ENCODE measurements at regions not wholly inside any gene's neighbourhood (a gene's known extent, or its start where the extent isn't known, plus 50 kb on each side); places are given as distances from the start of the nearest gene placed in this dataset.
"Not testable (repeated sequence)": the region's sequence is repeated elsewhere in the genome, so short reads cannot be mapped to it uniquely, and the experiment has no call there.

DNA sequence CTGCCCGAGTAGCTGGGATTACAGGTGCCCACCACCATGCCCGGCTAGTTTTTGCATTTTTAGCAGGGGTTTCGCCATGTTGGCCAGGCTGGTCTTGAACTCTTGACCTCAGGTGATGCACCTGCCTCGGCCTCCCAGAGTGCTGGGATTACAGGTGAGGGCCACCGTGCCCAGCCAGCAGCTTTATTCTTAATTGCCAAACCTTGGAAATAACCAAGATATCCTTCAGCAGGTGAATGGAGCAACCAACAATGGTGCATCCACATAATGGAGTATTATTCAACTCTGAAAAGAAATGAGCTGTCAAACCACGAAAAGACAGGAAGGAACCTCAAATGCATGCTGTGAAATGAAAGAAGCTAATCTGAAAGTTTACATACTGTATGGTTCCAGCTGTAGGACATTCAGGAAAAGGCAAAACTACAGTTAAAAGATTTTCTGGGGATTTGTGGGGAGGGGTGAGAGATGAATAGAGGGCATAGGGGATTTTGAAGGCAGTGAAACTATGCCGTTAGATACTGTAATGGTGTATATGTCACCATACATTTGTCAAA, 118.8 kb upstream of the CCND2 start:
- Mint-ChIP-seq H3K4me3 (ENCODE audit: unreplicated experiment) (no peak overlapping the region), H3K36me3 (ENCODE audit: unreplicated experiment) (peaks cover 5% of the 10 kb centered on the region), H3K4me1 (ENCODE audit: low read depth, unreplicated experiment) (peaks cover 5% of the 10 kb centered on the region)

DNA sequence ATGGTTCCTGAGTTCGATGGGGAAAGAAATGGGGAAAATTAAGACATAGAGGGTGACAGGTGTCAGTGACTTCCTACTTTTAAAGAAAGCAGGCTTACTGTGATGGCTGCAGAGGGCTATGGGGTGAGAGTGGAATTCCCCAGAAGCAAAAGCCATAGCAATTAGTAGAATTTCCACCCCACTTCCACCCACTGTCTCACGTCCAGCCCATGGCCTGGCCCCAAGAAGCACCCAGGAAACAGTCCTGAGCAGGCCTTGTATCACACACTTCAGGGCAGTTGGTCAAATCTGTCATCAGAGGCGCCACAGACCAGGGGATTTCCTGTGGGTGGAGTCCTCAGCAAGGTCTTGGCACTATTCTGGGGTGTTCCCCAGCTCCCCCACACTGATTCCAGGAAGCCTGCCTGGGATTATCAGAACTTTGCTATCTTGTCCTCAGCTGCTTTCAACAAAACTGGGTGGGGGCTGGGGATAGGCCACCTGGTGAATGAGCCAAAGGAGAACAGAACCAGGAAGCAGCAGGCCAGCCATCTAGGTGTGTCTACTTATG, 120.1 kb upstream of the CCND2 start:
- Mint-ChIP-seq H3K36me3 (ENCODE audit: unreplicated experiment) (peaks cover 8% of the 10 kb centered on the region), H3K4me3 (ENCODE audit: unreplicated experiment) (no peak overlapping the region), H3K27ac (ENCODE audit: unreplicated experiment) (no peak overlapping the region), H3K9me3 (ENCODE audit: unreplicated experiment) (no peaks in the 10 kb centered on the region), H3K4me1 (ENCODE audit: low read depth, unreplicated experiment) (peaks cover 5% of the 10 kb centered on the region), H3K27me3 (ENCODE audit: unreplicated experiment) (no peaks in the 10 kb centered on the region)
- TF ChIP-seq, protein P1, sequence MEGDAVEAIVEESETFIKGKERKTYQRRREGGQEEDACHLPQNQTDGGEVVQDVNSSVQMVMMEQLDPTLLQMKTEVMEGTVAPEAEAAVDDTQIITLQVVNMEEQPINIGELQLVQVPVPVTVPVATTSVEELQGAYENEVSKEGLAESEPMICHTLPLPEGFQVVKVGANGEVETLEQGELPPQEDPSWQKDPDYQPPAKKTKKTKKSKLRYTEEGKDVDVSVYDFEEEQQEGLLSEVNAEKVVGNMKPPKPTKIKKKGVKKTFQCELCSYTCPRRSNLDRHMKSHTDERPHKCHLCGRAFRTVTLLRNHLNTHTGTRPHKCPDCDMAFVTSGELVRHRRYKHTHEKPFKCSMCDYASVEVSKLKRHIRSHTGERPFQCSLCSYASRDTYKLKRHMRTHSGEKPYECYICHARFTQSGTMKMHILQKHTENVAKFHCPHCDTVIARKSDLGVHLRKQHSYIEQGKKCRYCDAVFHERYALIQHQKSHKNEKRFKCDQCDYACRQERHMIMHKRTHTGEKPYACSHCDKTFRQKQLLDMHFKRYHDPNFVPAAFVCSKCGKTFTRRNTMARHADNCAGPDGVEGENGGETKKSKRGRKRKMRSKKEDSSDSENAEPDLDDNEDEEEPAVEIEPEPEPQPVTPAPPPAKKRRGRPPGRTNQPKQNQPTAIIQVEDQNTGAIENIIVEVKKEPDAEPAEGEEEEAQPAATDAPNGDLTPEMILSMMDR (IDR thresholded peaks at IDR 0.05; ENCODE audit: partially characterized antibody, unreplicated experiment), result no peak
- no peak for DNase-seq

More for the DNA sequence above, 118.8 kb upstream of the CCND2 start:
- DNase-seq, result no peak
- Mint-ChIP-seq H3K9me3 (ENCODE audit: unreplicated experiment) (no peaks in the 10 kb centered on the region), H3K27me3 (ENCODE audit: unreplicated experiment) (no peaks in the 10 kb centered on the region), H3K27ac (ENCODE audit: unreplicated experiment) (no peak overlapping the region)
- TF ChIP-seq, protein P1 (IDR thresholded peaks at IDR 0.05; ENCODE audit: partially characterized antibody, unreplicated experiment), result no peak

DNA sequence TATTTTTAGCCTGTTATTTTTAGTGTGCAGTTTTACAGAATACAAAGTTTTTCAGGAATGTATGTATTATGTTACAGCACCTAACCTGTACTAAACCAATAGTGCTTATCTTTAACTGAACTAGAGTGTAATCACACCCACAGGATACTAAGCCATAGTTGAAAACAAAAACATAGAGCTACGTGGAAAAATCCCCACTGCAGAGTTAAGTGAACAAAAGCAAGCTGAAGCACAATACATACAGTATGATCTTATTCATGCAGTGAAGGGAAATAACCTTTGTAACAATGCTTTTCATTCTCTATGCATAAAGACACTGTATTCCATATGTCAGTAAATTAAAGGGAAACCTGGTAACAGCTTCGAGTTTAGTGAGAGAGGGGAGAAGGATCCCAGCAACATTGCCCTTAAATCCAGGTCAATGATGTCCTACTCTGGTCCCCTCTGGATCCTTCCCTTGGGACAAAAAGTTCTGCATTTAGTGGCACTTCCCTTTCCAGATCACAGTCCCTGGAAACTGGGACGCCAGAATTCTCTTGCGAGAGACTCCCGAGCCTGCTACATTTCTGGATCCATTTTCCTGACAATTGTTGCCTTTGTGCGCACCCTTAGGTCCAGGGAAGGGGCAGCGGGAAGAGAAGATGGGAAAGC, 121.3 kb upstream of the CCND2 start:
- DNase-seq, result no peak
- H3K4me3 Mint-ChIP-seq (ENCODE audit: unreplicated experiment), result no peak overlapping the region
- H3K9me3 Mint-ChIP-seq (ENCODE audit: unreplicated experiment), result no peaks in the 10 kb centered on the region
- peaks cover 4% of the 10 kb centered on the region for H3K4me1 Mint-ChIP-seq (ENCODE audit: low read depth, unreplicated experiment)
- H3K36me3 Mint-ChIP-seq (ENCODE audit: unreplicated experiment), result peaks cover 8% of the 10 kb centered on the region
- no peak overlapping the region for H3K27ac Mint-ChIP-seq (ENCODE audit: unreplicated experiment)
- TF ChIP-seq, protein P1 (IDR thresholded peaks at IDR 0.05; ENCODE audit: partially characterized antibody, unreplicated experiment), result no peak
- H3K27me3 Mint-ChIP-seq (ENCODE audit: unreplicated experiment), result no peaks in the 10 kb centered on the region

DNA sequence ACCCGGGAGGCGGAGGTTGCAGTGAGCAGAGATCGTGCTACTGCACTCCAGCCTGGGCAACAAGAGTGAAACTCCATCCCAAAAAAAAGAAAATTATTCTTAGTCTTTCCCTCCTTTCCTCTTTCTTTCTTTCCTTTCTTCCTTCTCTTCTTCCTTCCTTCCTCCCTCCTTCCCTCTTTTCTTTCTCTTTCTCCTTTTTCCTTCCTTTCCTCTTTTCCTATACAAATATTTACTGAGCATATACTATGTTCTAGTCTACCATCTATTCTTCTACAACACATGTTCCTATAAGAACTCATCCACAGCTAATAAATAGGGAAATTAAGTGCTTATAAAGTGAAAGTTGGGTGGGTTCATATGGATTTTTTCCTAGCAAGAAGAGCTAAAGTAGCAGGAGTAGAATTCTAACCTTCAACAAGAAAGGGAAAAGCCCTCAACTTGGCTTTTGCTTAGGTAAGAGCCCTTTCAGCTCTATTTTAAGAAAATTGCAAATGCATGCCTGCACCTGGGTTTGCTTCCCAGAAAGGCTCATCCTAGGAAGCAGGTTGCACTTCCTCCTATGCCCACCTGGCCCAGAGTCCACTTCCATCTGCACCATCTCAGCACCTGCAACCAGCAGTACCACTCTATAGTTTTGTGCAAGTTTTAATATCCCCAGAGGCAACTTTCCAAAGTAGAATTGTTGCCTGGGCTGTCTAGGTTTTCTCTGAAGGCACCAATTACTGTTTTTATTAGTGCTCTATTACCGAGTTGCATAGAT, 122.0 kb upstream of the CCND2 start:
- no peaks in the 10 kb centered on the region for H3K27me3 Mint-ChIP-seq (ENCODE audit: unreplicated experiment)
- no peaks in the 10 kb centered on the region for H3K9me3 Mint-ChIP-seq (ENCODE audit: unreplicated experiment)
- H3K4me1 Mint-ChIP-seq (ENCODE audit: low read depth, unreplicated experiment), result no peaks in the 10 kb centered on the region
- no peak overlapping the region for H3K4me3 Mint-ChIP-seq (ENCODE audit: unreplicated experiment)
- H3K36me3 Mint-ChIP-seq (ENCODE audit: unreplicated experiment), result peaks cover 8% of the 10 kb centered on the region
- no peak for DNase-seq
- TF ChIP-seq, protein P1 (IDR thresholded peaks at IDR 0.05; ENCODE audit: partially characterized antibody, unreplicated experiment), result no peak
- no peak overlapping the region for H3K27ac Mint-ChIP-seq (ENCODE audit: unreplicated experiment)

DNA sequence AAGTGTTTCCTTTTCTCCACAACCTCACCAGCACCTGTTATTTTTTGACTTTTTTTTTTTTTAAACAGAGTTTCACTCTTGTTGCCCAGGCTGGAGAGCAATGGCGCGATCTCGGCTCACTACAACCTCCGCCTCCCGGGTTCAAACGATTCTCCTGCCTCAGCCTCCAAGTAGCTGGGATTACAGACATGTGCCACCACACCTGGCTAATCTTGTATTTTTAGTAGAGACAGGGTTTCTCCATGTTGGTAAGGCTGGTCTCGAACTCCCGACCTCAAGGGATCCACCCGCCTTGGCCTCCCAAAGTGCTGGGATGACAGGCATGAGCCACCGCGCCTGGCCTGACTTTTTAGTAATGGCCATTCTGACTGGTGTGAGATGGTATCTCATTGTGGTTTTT, 123.2 kb upstream of the CCND2 start:
- DNase-seq; H3K4me1 Mint-ChIP-seq (ENCODE audit: low read depth, unreplicated experiment); H3K36me3 Mint-ChIP-seq (ENCODE audit: unreplicated experiment); H3K4me3 Mint-ChIP-seq (ENCODE audit: unreplicated experiment); H3K9me3 Mint-ChIP-seq (ENCODE audit: unreplicated experiment); H3K27me3 Mint-ChIP-seq (ENCODE audit: unreplicated experiment); H3K27ac Mint-ChIP-seq (ENCODE audit: unreplicated experiment): not testable (repeated sequence)
